Aorta (tissue), 5 donors: ENCODE measurements at regions not wholly inside any gene's neighbourhood (a gene's known extent, or its start where the extent isn't known, plus 50 kb on each side); places are given as distances from the start of the nearest gene placed in this dataset.

Source experiments
- ATAC-seq: fragments of 200-7000 bp; cut with Tn5 transposase; one replicate; pipeline ENCODE4 v1.9.1; 2022; ENCODE audit warnings: moderate library complexity; ENCODE audit not compliant: low FRiP score
- DNase-seq, 2 donors: peaks; one replicate each; pipeline ENCODE4 v3.0.0-alpha.2; 2020
- H3K27ac ChIP-seq, 2 donors: one replicate each; pipeline ENCODE4 v1.5.1; 2013; ENCODE audit warnings: low read length in 2 of 2, mild to moderate bottlenecking in 2 of 2, moderate library complexity in 2 of 2, control low read depth in 1 of 2, inconsistent platforms in 1 of 2, low read depth in 1 of 2
- H3K27me3 ChIP-seq, 2 donors: one replicate each; pipeline ENCODE4 v1.6.1; 2013; ENCODE audit warnings: control low read depth in 1 of 2, low read length in 1 of 2, mild to moderate bottlenecking in 1 of 2, moderate library complexity in 1 of 2; ENCODE audit not compliant: insufficient read depth in 2 of 2, control insufficient read depth in 1 of 2
- H3K36me3 ChIP-seq, 2 donors: one replicate each; pipeline ENCODE4 v1.6.1; 2013; ENCODE audit warnings: control low read depth in 1 of 2, low read length in 1 of 2, mild to moderate bottlenecking in 1 of 2; ENCODE audit not compliant: insufficient read depth in 2 of 2, control insufficient read depth in 1 of 2
- H3K4me1 ChIP-seq, 2 donors: one replicate each; pipeline ENCODE4 v1.6.1; 2013; ENCODE audit warnings: low read length in 2 of 2, control low read depth in 1 of 2, mild to moderate bottlenecking in 1 of 2, moderate library complexity in 1 of 2; ENCODE audit not compliant: insufficient read depth in 2 of 2, control insufficient read depth in 1 of 2
- H3K4me3 ChIP-seq, 2 donors: one replicate each; pipeline ENCODE4 v1.5.1; 2013; ENCODE audit warnings: low read length in 2 of 2, control low read depth in 1 of 2, mild to moderate bottlenecking in 1 of 2
- H3K9me3 ChIP-seq: one replicate; pipeline ENCODE4 v1.6.1; 2013; ENCODE audit warnings: mild to moderate bottlenecking, low read length; ENCODE audit not compliant: control insufficient read depth
- WGBS, 2 donors: extraction: QIAGEN DNeasy Blood & Tissue Kit; methylation state at CpG; one replicate each; pipeline ENCODE4 v1.1.7; 2013; 5-methylcytosine and 5-hydroxymethylcytosine counted together
- intact Hi-C, 2 donors: fragments of 100-400 bp; cut with DNase I; formaldehyde crosslinking; loops; one replicate each; pipeline versions ENCODE4 v1.14.2 to v1.15.0; 2022
- donor health status: healthy with polysubstance abuse.
- donor health status: Bipolar disorder and iron deficiency.
- donor health status: DM: no; HTN: no; CAD: no.
- donor health status: DM: no; HTN: no; CAD: no.
- donor health status: DM: yes; HTN: yes; CAD: no.

DNA sequence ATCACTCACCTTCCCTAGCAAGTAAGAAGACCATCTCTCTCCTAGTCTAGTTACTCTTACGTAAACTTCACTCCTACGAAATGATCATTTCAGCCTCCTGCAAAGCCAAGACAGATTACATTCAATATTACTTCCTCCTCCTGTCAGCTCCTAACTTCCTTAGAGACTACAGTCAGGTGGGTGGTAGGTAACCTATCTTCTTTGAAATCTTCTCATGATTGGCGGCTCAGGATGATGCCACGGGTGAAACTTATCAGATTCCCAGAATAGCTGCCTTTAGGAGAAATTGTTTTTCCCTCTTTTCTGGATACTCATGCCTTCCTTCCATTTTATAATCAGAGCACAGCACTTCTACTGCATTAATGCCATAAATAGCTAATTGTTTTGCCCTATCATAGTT lies 744.8 kb upstream of the HS3ST1 start:
- Histone ChIP-seq H3K36me3 (no peaks in the 10 kb centered on the region), H3K9me3 (no peaks in the 10 kb centered on the region), H3K4me1 (no peaks in the 10 kb centered on the region), H3K27ac (no peak overlapping the region), H3K27me3 (no peaks in the 10 kb centered on the region), H3K4me3 (no peak overlapping the region)
- ATAC-seq: no peak
- intact Hi-C loops: no loop called here
- DNase-seq: no peak
- WGBS, 2 donors: 84 to 87% methylated on average over 4 of the region's 4 CpGs

GRCh38 chr4:12172198-12172973 lies 743.7 kb upstream of the HS3ST1 start:
- Histone ChIP-seq H3K27ac (no peak overlapping the region), H3K4me3 (no peak overlapping the region), H3K36me3 (no peaks in the 10 kb centered on the region), H3K4me1 (no peaks in the 10 kb centered on the region), H3K27me3 (no peaks in the 10 kb centered on the region), H3K9me3 (no peaks in the 10 kb centered on the region)
- 11 to 15% methylated on average over 3 of the region's 3 CpGs for WGBS, 2 donors
- no peak for DNase-seq
- no peak for ATAC-seq
- intact Hi-C loops: no loop called here

DNA sequence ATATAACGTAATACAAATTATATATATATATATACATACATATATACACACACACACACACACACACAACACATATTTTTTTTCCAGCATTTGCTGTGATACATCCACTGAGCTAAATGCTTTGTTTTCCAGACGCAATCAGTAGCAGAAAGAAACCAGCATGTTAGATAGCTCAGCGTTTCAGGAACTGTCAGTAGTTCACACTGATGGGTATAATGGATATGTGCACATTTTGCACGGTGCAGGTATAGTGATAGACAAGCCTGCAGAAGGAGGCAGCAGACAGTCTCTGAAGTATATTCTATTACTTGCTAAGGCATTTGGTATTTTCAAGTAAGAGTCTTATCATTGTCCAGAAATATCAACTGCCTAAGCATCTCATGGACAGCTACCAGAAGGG lies 741.6 kb upstream of the HS3ST1 start:
- Histone ChIP-seq H3K4me1 (no peaks in the 10 kb centered on the region), H3K4me3 (no peak overlapping the region), H3K27me3 (no peaks in the 10 kb centered on the region), H3K27ac (no peak overlapping the region), H3K36me3 (no peaks in the 10 kb centered on the region), H3K9me3 (no peaks in the 10 kb centered on the region)
- WGBS, 2 donors: 59 to 65% methylated on average over 4 of the region's 4 CpGs
- intact Hi-C loops: no loop called here
- DNase-seq: no peak
- ATAC-seq: no peak

DNA sequence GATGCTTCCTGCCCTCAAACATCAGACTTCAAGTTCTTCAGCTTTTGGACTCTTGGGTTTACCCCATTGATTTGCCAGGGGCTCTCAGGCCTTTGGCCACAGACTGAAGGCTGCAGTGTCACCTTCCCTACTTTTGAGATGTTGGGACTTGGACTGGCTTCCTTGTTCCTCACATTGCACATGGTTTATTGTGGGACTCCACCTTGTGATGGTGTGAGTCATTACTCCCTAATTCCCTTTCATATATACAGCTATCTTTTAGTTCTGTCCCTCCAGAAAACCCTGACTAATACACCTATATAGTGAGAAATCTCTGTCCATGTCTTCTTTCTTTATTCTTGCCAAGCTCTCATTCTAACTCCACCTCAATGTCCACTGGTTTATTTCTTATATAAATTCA lies 736.9 kb upstream of the HS3ST1 start:
- Histone ChIP-seq H3K27me3 (no peaks in the 10 kb centered on the region), H3K4me3 (no peak overlapping the region), H3K27ac (no peak overlapping the region), H3K4me1 (no peaks in the 10 kb centered on the region), H3K36me3 (no peaks in the 10 kb centered on the region), H3K9me3 (no peaks in the 10 kb centered on the region)
- ATAC-seq: no peak
- no peak for DNase-seq
- intact Hi-C loops: no loop called here

- no peak overlapping the region for H3K4me3 ChIP-seq
- no peak for ATAC-seq
- no peaks in the 10 kb centered on the region for H3K27me3 ChIP-seq
- no peaks in the 10 kb centered on the region for H3K4me1 ChIP-seq
- no peak overlapping the region for H3K27ac ChIP-seq
- H3K36me3 ChIP-seq: no peaks in the 10 kb centered on the region
- no peaks in the 10 kb centered on the region for H3K9me3 ChIP-seq
- intact Hi-C loops: no loop called here
- DNase-seq: no peak
These were observed 717.6 kb upstream of the HS3ST1 start for GRCh38 chr4:12146339-12146738.

GRCh38 chr4:12145768-12146167 lies 717.1 kb upstream of the HS3ST1 start:
- Histone ChIP-seq H3K4me3 (no peak overlapping the region), H3K27ac (no peak overlapping the region), H3K4me1 (no peaks in the 10 kb centered on the region), H3K27me3 (no peaks in the 10 kb centered on the region), H3K9me3 (no peaks in the 10 kb centered on the region), H3K36me3 (no peaks in the 10 kb centered on the region)
- 91 to 96% methylated on average over 1 of the region's 1 CpG for WGBS, 2 donors
- DNase-seq (no peak), ATAC-seq (no peak)
- intact Hi-C loops: loop anchor here in 1 of 2 donors (1.0 kb wide), 1 partner anchor 9 kb away; no protein-coding TSS in a partner anchor

DNA sequence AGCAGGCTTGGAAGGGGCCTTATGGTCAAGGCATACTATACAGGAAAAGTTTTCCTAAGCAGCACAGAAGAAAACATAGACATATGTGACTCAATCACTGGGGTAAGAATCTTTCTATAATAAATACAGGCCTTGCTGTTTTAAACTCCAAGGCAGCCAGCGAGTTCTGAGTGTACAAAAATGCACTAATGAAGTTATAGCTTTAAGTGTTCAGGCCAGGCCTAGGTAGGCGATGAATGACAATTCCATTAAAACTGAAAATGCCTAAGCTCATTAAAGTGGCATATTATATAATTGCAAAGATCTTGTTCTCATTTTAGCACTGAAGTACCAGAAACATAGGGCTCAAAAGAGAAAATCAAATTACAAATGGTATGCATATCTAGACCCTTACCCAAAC lies 716.4 kb upstream of the HS3ST1 start:
- 89% methylated on average over 2 of the region's 2 CpGs for WGBS, 2 donors
- Histone ChIP-seq H3K27me3 (no peaks in the 10 kb centered on the region), H3K4me3 (no peak overlapping the region), H3K27ac (no peak overlapping the region), H3K9me3 (no peaks in the 10 kb centered on the region), H3K4me1 (no peaks in the 10 kb centered on the region), H3K36me3 (no peaks in the 10 kb centered on the region)
- ATAC-seq (no peak), DNase-seq (no peak)
- intact Hi-C loops: loop anchor here in 1 of 2 donors (1.0 kb wide), 1 partner anchor 9 kb away; no protein-coding TSS in a partner anchor

GRCh38 chr4:12144051-12144450 lies 715.4 kb upstream of the HS3ST1 start:
- Histone ChIP-seq H3K4me1 (no peaks in the 10 kb centered on the region), H3K27ac (no peak overlapping the region), H3K9me3 (no peaks in the 10 kb centered on the region), H3K36me3 (no peaks in the 10 kb centered on the region), H3K27me3 (no peaks in the 10 kb centered on the region), H3K4me3 (no peak overlapping the region)
- WGBS, 2 donors: 91% methylated on average over 2 of the region's 2 CpGs
- intact Hi-C loops: no loop called here
- DNase-seq (no peak), ATAC-seq (no peak)

- ATAC-seq (no peak), DNase-seq (no peak)
- intact Hi-C loops: no loop called here
- Histone ChIP-seq H3K27ac (no peak overlapping the region), H3K27me3 (no peaks in the 10 kb centered on the region), H3K9me3 (no peaks in the 10 kb centered on the region), H3K4me1 (no peaks in the 10 kb centered on the region), H3K4me3 (no peak overlapping the region), H3K36me3 (no peaks in the 10 kb centered on the region)
These were observed 712.2 kb upstream of the HS3ST1 start for GRCh38 chr4:12140864-12141263.
